Spleen (tissue), 11 donors: ENCODE measurements at regions not wholly inside any gene's neighbourhood (a gene's known extent, or its start where the extent isn't known, plus 50 kb on each side); places are given as distances from the start of the nearest gene placed in this dataset.

Experiments used
- DNase-seq: peaks from one replicate; pipeline ENCODE4 v3.0.0-alpha.2; 2020
- H3K27ac ChIP-seq, 8 donors: fragments of 200-600 bp; sonication (generic) in 7 of 8; 1 replicate in 4 of 8; 2 replicates in 4 of 8; pipeline versions ENCODE4 v1.5.0 to v1.8.0; 2016 to 2021; ENCODE audit warnings: inconsistent platforms in 4 of 8, mild to moderate bottlenecking in 4 of 8, moderate library complexity in 1 of 8
- H3K27me3 ChIP-seq, 7 donors: fragments of 200-600 bp; sonication (generic) in 6 of 7; replicated peaks in 1 of 7; 1 replicate in 4 of 7; 2 replicates in 3 of 7; pipeline versions ENCODE4 v1.5.0 to v1.8.0; 2016 to 2021; ENCODE audit warnings: inconsistent platforms in 3 of 7, mild to moderate bottlenecking in 1 of 7
- H3K36me3 ChIP-seq, 6 donors: fragments of 200-600 bp; sonication (generic) in 5 of 6; 1 replicate in 4 of 6; 2 replicates in 2 of 6; pipeline versions ENCODE4 v1.5.0 to v1.8.0; 2016 to 2021; ENCODE audit warnings: inconsistent platforms in 2 of 6
- H3K4me1 ChIP-seq, 6 donors: fragments of 200-600 bp; sonication (generic) in 5 of 6; 1 replicate in 3 of 6; 2 replicates in 3 of 6; pipeline versions ENCODE4 v1.5.0 to v1.8.0; 2016 to 2021; ENCODE audit warnings: inconsistent platforms in 3 of 6
- H3K4me3 ChIP-seq, 8 donors: fragments of 200-600 bp; sonication (generic) in 7 of 8; 1 replicate in 4 of 8; 2 replicates in 4 of 8; pipeline versions ENCODE4 v1.5.0 to v1.8.0; 2016 to 2021; ENCODE audit warnings: inconsistent platforms in 4 of 8, mild to moderate bottlenecking in 4 of 8, moderate library complexity in 2 of 8
- H3K9me3 ChIP-seq, 8 donors: fragments of 200-600 bp; sonication (generic) in 7 of 8; 1 replicate in 4 of 8; 2 replicates in 4 of 8; pipeline versions ENCODE4 v1.5.0 to v1.8.0; 2016 to 2021; ENCODE audit warnings: inconsistent platforms in 4 of 8
- POLR2A ChIP-seq, 3 donors: fragments of 450-650 bp; IDR thresholded peaks; one replicate each; pipeline ENCODE4 v1.5.1; 2017; ENCODE audit warnings: antibody characterized with exemption in 3 of 3, mild to moderate bottlenecking in 1 of 3
- POLR2AphosphoS5 ChIP-seq, 3 donors: sonication (generic); formaldehyde crosslinking; IDR thresholded peaks; one replicate each; pipeline ENCODE4 v1.5.1; 2017; ENCODE audit warnings: antibody characterized with exemption in 3 of 3
- WGBS, 5 donors: extraction: QIAGEN DNeasy Blood & Tissue Kit in 3 of 5; methylation state at CpG; one replicate each; pipeline versions ENCODE4 v1.1.5 to v1.1.7; 2013 to 2018; 5-methylcytosine and 5-hydroxymethylcytosine counted together
- intact Hi-C: fragments of 100-400 bp; cut with DNase I; formaldehyde crosslinking; loops from one replicate; pipeline ENCODE4 v1.15.0; 2023; ENCODE audit warnings: low total_unique reads
- TF ChIP-seq, protein P1 (sequence below), 11 experiments: fragments of 200-600 bp in 7 of 11; fragments of 450-650 bp in 4 of 11; sonication (generic) in 4 of 11; IDR thresholded peaks in 8 of 11; conservative IDR thresholded peaks in 3 of 11; 1 replicate in 7 of 11; 2 replicates in 4 of 11; pipeline versions ENCODE4 v1.4.0 to v1.8.0; 2016 to 2021; ENCODE audit warnings: antibody characterized with exemption in 11 of 11, inconsistent platforms in 4 of 11, mild to moderate bottlenecking in 1 of 11
- donor health status: healthy with polysubstance abuse.
- donor health status: DM: no; HTN: no; CAD: no; lungs with moderate emphysema.
- donor health status: DM: no; HTN: no; CAD: no.
- donor health status: Bipolar disorder and iron deficiency.
- donor health status: healthy.
- donor health status: DM: no; HTN: no; CAD: no.
- donor health status: DM: yes; HTN: yes; CAD: no.

DNA sequence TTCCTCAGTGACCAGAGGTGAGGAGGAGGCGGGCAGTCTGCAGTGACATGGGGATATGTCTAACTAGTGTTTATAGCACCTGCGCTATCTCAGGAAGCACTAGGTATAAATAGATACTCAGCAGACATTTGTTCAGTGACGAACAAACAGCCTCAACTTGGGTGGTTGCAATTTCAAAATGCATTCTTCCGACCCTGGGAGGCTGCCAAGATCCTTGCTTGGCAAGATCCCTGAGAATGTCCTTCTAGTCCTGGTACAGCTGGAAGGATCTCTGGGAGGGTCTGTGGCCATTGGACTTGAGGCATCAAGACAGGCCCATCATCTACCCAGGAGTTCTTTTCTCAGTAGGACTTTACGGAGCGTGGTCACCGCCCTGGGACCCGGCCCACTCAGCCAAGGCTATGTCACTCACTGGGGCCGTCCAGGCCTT is 299.5 kb downstream of the ZNF536 start:
- 67 to 76% (median 75%) methylated on average over 9 of the region's 9 CpGs for WGBS, 5 donors
- peak; percentile 38 for DNase-seq
- Histone ChIP-seq H3K36me3 (no peaks in the 10 kb centered on the region), H3K27ac (no peak overlapping the region), H3K4me3 (no peak overlapping the region), H3K9me3 (no peaks in the 10 kb centered on the region), H3K27me3 (peaks cover 0 to 55% (median 5%) of the 10 kb centered on the region in 7 donors), H3K4me1 (peaks cover 0 to 10% (median 0%) of the 10 kb centered on the region in 6 donors)
- intact Hi-C loops: no loop called here
- no peak for TF ChIP-seq POLR2AphosphoS5 (IDR thresholded peaks at IDR 0.05)
- TF ChIP-seq, protein P1, sequence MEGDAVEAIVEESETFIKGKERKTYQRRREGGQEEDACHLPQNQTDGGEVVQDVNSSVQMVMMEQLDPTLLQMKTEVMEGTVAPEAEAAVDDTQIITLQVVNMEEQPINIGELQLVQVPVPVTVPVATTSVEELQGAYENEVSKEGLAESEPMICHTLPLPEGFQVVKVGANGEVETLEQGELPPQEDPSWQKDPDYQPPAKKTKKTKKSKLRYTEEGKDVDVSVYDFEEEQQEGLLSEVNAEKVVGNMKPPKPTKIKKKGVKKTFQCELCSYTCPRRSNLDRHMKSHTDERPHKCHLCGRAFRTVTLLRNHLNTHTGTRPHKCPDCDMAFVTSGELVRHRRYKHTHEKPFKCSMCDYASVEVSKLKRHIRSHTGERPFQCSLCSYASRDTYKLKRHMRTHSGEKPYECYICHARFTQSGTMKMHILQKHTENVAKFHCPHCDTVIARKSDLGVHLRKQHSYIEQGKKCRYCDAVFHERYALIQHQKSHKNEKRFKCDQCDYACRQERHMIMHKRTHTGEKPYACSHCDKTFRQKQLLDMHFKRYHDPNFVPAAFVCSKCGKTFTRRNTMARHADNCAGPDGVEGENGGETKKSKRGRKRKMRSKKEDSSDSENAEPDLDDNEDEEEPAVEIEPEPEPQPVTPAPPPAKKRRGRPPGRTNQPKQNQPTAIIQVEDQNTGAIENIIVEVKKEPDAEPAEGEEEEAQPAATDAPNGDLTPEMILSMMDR (IDR thresholded peaks at IDR 0.05 in 8 of 11, conservative IDR thresholded peaks at IDR 0.05 in 3 of 11): no peak
- TF ChIP-seq POLR2A (IDR thresholded peaks at IDR 0.05): no peak

DNA sequence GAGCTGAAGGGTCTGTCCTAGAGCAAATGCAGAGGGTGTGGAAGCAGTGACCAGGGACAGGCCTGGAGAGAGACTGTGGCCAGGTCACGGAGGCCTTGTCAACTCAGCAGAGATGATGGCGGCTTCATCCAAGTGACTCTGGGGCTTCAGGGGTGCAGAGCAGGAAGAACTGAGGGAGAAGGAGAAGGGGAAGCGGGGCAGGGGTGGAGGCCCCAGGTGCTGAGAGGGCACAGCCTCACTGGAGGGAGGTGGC is 299.1 kb downstream of the ZNF536 start:
- H3K4me1 ChIP-seq: peaks cover 0 to 10% (median 0%) of the 10 kb centered on the region in 6 donors
- 81 to 97% (median 88%) methylated on average over 3 of the region's 3 CpGs for WGBS, 5 donors
- no peaks in the 10 kb centered on the region for H3K9me3 ChIP-seq
- intact Hi-C loops: no loop called here
- H3K27me3 ChIP-seq: peaks cover 0 to 56% (median 5%) of the 10 kb centered on the region in 7 donors
- DNase-seq: peak; percentile 41
- TF ChIP-seq, protein P1 (IDR thresholded peaks at IDR 0.05 in 8 of 11, conservative IDR thresholded peaks at IDR 0.05 in 3 of 11): no peak
- TF ChIP-seq POLR2AphosphoS5 (IDR thresholded peaks at IDR 0.05) (no peak), POLR2A (IDR thresholded peaks at IDR 0.05) (no peak)
- H3K27ac ChIP-seq: no peak overlapping the region
- no peak overlapping the region for H3K4me3 ChIP-seq
- no peaks in the 10 kb centered on the region for H3K36me3 ChIP-seq

DNA sequence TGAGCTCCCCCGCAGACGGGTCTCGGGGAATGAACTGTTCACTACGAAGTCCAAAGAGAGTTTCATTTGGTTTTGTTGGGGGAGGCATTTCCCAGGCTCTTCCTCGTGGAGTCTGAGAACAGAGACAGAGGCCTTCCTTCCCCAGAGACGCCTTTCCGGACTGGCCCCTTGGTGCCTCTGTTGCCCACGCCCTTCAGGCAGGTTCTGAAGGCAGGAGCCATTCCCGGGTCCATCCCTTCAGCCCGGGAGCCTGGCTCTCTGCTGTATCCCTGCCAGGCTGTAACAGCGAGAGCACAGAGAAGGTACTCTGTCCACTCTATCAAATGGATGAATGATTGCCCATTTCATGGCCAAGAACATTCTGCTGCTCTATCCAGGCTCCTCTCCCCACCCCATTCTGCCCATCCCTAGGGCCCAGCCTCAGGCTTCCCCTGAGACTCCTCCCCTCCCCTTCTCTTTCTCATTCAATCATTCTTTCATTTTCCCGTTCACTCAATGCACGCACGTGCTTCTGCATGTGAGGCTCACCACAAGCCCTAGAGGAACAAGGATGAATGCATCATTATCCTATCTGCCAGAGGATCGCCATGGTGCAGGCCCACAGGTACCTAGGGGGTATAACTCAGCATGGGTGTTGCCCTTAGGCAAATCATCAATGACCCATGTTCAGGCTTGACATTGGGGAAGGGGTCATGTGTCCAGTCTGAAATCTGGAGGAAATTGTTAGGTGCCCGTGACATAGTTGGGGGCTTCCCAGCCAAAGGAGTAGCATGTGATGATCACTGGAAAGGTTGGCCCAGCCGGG is 298.6 kb downstream of the ZNF536 start:
- WGBS, 5 donors: 82 to 90% (median 87%) methylated on average over 17 of the region's 17 CpGs
- Histone ChIP-seq H3K36me3 (no peaks in the 10 kb centered on the region), H3K27ac (peak overlapping the region in 2 of 8 donors; percentile 51 to 52), H3K9me3 (no peaks in the 10 kb centered on the region), H3K4me3 (no peak overlapping the region), H3K4me1 (peaks cover 0 to 10% (median 0%) of the 10 kb centered on the region in 6 donors), H3K27me3 (peaks cover 0 to 61% (median 5%) of the 10 kb centered on the region in 7 donors)
- DNase-seq: peak; percentile 53
- intact Hi-C loops: no loop called here
- TF ChIP-seq POLR2AphosphoS5 (IDR thresholded peaks at IDR 0.05) (no peak), POLR2A (IDR thresholded peaks at IDR 0.05) (no peak)
- TF ChIP-seq, protein P1 (IDR thresholded peaks at IDR 0.05 in 8 of 11, conservative IDR thresholded peaks at IDR 0.05 in 3 of 11): no peak

DNA sequence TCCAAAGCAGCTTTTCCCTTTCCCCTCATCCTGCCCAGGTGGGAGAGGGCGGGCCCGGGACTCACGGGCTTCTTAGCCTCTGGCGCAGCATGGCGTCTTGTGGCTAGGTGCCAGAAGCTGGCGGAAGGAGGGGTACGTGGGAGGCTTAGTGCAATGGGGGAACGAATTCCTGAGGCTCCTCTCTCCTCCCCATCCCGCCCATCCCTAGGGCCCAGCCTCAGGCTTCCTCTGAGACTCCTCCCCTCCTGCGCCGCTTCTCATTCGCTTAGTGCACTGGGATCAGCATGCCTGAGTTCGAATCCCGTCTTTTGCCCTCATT is 297.8 kb downstream of the ZNF536 start:
- Histone ChIP-seq H3K4me1 (peaks cover 0 to 10% (median 0%) of the 10 kb centered on the region in 6 donors), H3K4me3 (no peak overlapping the region), H3K36me3 (no peaks in the 10 kb centered on the region), H3K27me3 (peaks cover 0 to 67% (median 6%) of the 10 kb centered on the region in 7 donors), H3K9me3 (no peaks in the 10 kb centered on the region), H3K27ac (peak overlapping the region in 5 of 8 donors; percentile 18 to 52 (median 33))
- TF ChIP-seq, protein P1 (IDR thresholded peaks at IDR 0.05 in 8 of 11, conservative IDR thresholded peaks at IDR 0.05 in 3 of 11): no peak
- peak in 1 of 3 donors; percentile 13 for TF ChIP-seq POLR2AphosphoS5 (IDR thresholded peaks at IDR 0.05)
- TF ChIP-seq POLR2A (IDR thresholded peaks at IDR 0.05): no peak
- WGBS, 5 donors: 66 to 81% (median 78%) methylated on average over 12 to 14 of the region's 14 CpGs
- intact Hi-C loops: no loop called here
- DNase-seq: peak; percentile 71
